ENCODE measurements at regions not wholly inside any gene's neighbourhood (a gene's known extent, or its start where the extent isn't known, plus 50 kb on each side); places are given as distances from the start of the nearest gene placed in this dataset.

DNA sequence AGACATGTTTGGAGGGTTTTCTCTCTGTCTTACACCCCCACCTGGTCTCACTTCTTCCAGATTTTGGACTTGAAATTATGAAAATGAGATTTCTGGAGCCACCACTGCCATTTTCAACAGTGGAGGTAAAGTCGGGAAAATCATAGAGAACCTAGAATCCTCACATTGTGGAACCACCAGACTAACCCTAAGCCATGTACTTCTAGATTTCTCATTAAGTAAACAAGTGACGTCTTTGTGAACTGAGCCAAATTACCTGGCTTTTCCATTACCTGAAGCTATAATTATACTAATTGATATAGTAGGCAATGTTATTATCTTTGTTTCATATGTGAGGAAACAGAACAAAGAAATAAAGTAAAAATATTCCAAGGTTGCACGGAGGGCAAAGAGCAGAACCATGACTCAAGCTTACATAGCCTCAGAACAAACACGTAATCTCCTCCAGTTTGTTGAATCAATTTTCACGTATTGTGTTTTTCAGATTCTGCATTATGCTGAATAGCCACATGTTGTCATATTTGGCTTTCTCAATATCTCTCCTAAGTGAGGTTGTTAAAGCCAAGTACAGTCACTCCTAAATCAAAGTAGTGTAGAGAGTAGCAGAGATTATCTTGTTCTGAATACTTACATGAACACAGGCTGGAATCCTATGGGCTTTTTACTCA lies 101.3 kb upstream of the CMC1 start:
- H2AFZ ChIP-seq (ENCODE audit: low read length) = no peak overlapping the region
- H3K79me2 ChIP-seq (ENCODE audit: insufficient read depth, low read length) = no peaks in the 10 kb centered on the region
- no peak for DNase-seq (ENCODE audit: insufficient read length, low spot score, missing footprints)
- no peaks in the 10 kb centered on the region for H3K4me1 ChIP-seq (ENCODE audit: insufficient read depth, low read length)
- H3K9me3 ChIP-seq (ENCODE audit: low read depth, low read length) = no peaks in the 10 kb centered on the region
- no peak overlapping the region for H3K4me2 ChIP-seq (ENCODE audit: insufficient read depth, low read length)
- no peaks in the 10 kb centered on the region for H3K36me3 ChIP-seq (ENCODE audit: insufficient read depth, low read length)
- H3K27ac ChIP-seq (ENCODE audit: low read depth, low read length) = no peak overlapping the region
- H3K27me3 ChIP-seq (ENCODE audit: insufficient read depth, low read length) = no peaks in the 10 kb centered on the region
- no peak overlapping the region for H3K4me3 ChIP-seq (ENCODE audit: insufficient read depth, low read length)
- TF ChIP-seq, protein P1, sequence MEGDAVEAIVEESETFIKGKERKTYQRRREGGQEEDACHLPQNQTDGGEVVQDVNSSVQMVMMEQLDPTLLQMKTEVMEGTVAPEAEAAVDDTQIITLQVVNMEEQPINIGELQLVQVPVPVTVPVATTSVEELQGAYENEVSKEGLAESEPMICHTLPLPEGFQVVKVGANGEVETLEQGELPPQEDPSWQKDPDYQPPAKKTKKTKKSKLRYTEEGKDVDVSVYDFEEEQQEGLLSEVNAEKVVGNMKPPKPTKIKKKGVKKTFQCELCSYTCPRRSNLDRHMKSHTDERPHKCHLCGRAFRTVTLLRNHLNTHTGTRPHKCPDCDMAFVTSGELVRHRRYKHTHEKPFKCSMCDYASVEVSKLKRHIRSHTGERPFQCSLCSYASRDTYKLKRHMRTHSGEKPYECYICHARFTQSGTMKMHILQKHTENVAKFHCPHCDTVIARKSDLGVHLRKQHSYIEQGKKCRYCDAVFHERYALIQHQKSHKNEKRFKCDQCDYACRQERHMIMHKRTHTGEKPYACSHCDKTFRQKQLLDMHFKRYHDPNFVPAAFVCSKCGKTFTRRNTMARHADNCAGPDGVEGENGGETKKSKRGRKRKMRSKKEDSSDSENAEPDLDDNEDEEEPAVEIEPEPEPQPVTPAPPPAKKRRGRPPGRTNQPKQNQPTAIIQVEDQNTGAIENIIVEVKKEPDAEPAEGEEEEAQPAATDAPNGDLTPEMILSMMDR (IDR thresholded peaks at IDR 0.05; ENCODE audit: extremely low read depth, low read depth, low read length) = no peak
- H4K20me1 ChIP-seq (ENCODE audit: insufficient read depth, low read length) = no peaks in the 10 kb centered on the region

DNA sequence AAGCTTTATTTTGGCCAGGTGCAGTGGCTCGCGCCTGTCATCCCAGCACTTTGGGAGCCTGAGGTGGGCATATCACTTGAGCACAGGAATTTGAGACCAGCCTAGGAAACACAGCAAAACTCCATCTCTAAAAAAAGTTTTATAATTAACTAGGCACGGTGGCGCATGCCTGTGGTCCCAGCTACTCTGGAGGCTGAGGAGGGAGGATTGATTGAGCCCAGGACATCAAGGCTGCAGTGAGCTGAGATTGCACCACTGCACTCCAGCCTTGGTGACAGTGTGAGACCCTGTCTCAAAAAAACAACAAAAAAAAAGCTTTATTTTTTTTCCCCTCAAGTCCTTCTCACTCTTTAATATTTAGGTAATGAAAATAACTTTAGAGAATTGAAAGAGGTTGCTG lies 100.8 kb upstream of the CMC1 start:
- H2AFZ ChIP-seq (ENCODE audit: low read length) = no peak overlapping the region
- H3K9me3 ChIP-seq (ENCODE audit: low read depth, low read length) = no peaks in the 10 kb centered on the region
- no peaks in the 10 kb centered on the region for H3K79me2 ChIP-seq (ENCODE audit: insufficient read depth, low read length)
- H3K4me2 ChIP-seq (ENCODE audit: insufficient read depth, low read length) = no peak overlapping the region
- H3K4me3 ChIP-seq (ENCODE audit: insufficient read depth, low read length) = no peak overlapping the region
- no peak overlapping the region for H3K27ac ChIP-seq (ENCODE audit: low read depth, low read length)
- H3K27me3 ChIP-seq (ENCODE audit: insufficient read depth, low read length) = no peaks in the 10 kb centered on the region
- H3K36me3 ChIP-seq (ENCODE audit: insufficient read depth, low read length) = no peaks in the 10 kb centered on the region
- no peaks in the 10 kb centered on the region for H3K4me1 ChIP-seq (ENCODE audit: insufficient read depth, low read length)
- no peak for DNase-seq (ENCODE audit: insufficient read length, low spot score, missing footprints)
- TF ChIP-seq, protein P1 (IDR thresholded peaks at IDR 0.05; ENCODE audit: extremely low read depth, low read depth, low read length) = no peak
- no peaks in the 10 kb centered on the region for H4K20me1 ChIP-seq (ENCODE audit: insufficient read depth, low read length)

DNA sequence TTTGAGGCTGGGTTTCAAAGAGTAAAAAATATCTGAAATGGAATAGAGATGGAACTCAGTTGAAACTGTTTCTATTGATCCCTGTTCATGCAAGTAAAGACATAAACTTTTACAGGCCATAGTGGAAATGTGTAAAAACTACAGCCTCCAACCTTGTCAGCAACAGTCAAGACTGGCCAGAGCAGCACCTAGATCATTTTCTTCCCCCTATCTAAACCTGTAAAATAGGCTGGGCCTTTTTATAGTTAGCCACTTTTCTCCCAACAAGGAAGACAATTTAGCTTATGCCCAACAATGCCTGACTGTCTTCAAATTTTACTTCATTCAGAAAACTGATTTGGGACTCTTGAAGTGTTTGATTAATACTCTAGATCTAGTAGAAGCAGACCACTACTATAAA lies 91.5 kb upstream of the CMC1 start:
- Histone ChIP-seq H3K27me3 (ENCODE audit: insufficient read depth, low read length) (no peaks in the 10 kb centered on the region), H3K79me2 (ENCODE audit: insufficient read depth, low read length) (no peaks in the 10 kb centered on the region), H3K4me1 (ENCODE audit: insufficient read depth, low read length) (no peaks in the 10 kb centered on the region), H4K20me1 (ENCODE audit: insufficient read depth, low read length) (no peaks in the 10 kb centered on the region), H3K4me2 (ENCODE audit: insufficient read depth, low read length) (no peak overlapping the region), H3K27ac (ENCODE audit: low read depth, low read length) (no peak overlapping the region), H2AFZ (ENCODE audit: low read length) (no peak overlapping the region), H3K9me3 (ENCODE audit: low read depth, low read length) (no peaks in the 10 kb centered on the region), H3K4me3 (ENCODE audit: insufficient read depth, low read length) (no peak overlapping the region), H3K36me3 (ENCODE audit: insufficient read depth, low read length) (no peaks in the 10 kb centered on the region)
- no peak for DNase-seq (ENCODE audit: insufficient read length, low spot score, missing footprints)
- TF ChIP-seq, protein P1 (IDR thresholded peaks at IDR 0.05; ENCODE audit: extremely low read depth, low read depth, low read length) = no peak

DNA sequence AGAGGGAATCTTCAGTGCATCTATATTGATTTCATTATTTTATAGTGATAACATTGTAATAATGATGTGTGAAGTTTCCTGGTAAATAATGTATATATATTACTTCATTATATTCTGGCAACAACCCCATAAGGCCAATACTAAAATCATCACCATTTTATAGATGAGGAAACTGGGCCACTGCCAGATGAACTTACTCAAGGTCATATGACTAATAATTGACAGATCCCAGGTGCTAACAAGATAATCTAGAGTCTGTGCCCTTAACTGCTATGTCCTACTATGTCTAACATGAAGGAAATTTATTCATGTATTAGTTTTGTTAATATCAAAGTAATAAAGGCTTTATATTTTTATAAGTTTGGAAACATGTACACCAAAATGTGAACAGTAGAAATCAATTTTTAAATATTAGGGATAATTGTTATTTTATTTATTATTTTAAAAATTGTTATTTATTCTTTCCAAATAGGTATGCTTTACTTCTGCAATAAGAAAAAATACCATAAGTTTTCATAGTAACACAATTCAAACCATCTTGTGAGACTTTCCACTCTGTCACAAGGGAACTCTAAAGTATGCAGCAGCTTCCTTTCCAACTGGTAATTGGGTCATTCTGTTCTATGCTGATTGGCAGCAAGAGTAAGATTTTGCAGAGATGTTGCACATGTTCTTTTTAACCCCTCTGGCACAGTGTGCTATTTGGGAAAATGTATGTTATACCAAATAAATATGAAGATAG lies 90.8 kb upstream of the CMC1 start:
- no peaks in the 10 kb centered on the region for H3K9me3 ChIP-seq (ENCODE audit: low read depth, low read length)
- no peak overlapping the region for H2AFZ ChIP-seq (ENCODE audit: low read length)
- TF ChIP-seq, protein P1 (IDR thresholded peaks at IDR 0.05; ENCODE audit: extremely low read depth, low read depth, low read length) = no peak
- H3K4me1 ChIP-seq (ENCODE audit: insufficient read depth, low read length) = no peaks in the 10 kb centered on the region
- no peak for DNase-seq (ENCODE audit: insufficient read length, low spot score, missing footprints)
- H3K79me2 ChIP-seq (ENCODE audit: insufficient read depth, low read length) = no peaks in the 10 kb centered on the region
- no peaks in the 10 kb centered on the region for H3K27me3 ChIP-seq (ENCODE audit: insufficient read depth, low read length)
- H3K36me3 ChIP-seq (ENCODE audit: insufficient read depth, low read length) = no peaks in the 10 kb centered on the region
- no peak overlapping the region for H3K4me2 ChIP-seq (ENCODE audit: insufficient read depth, low read length)
- H4K20me1 ChIP-seq (ENCODE audit: insufficient read depth, low read length) = no peaks in the 10 kb centered on the region
- H3K4me3 ChIP-seq (ENCODE audit: insufficient read depth, low read length) = no peak overlapping the region
- H3K27ac ChIP-seq (ENCODE audit: low read depth, low read length) = no peak overlapping the region
